ENCODE measurements at regions not wholly inside any gene's neighbourhood (a gene's known extent, or its start where the extent isn't known, plus 50 kb on each side); places are given as distances from the start of the nearest gene placed in this dataset.

GRCh38 chr5:163622799-163623198, 117.4 kb downstream of the MAT2B start:
- DNase-seq (ENCODE audit: low spot score), result no peak

- no peak for DNase-seq (ENCODE audit: low spot score)
These were observed 118.1 kb downstream of the MAT2B start for GRCh38 chr5:163623524-163623923.

GRCh38 chr5:163623986-163624385, 118.6 kb downstream of the MAT2B start:
- no peak for DNase-seq (ENCODE audit: low spot score)

- no peak for DNase-seq (ENCODE audit: low spot score)
These were observed 119.0 kb downstream of the MAT2B start for GRCh38 chr5:163624431-163624830.

- no peak for DNase-seq (ENCODE audit: low spot score)
These were observed 121.5 kb downstream of the MAT2B start for GRCh38 chr5:163626904-163627434.

- DNase-seq (ENCODE audit: low spot score), result no peak
These were observed 126.4 kb downstream of the MAT2B start for GRCh38 chr5:163631856-163632255.

- DNase-seq (ENCODE audit: low spot score), result no peak
These were observed 128.6 kb downstream of the MAT2B start for GRCh38 chr5:163633926-163634460.

- DNase-seq (ENCODE audit: low spot score), result no peak
These were observed 130.2 kb downstream of the MAT2B start for GRCh38 chr5:163635631-163636030.

- no peak for DNase-seq (ENCODE audit: low spot score)
These were observed 137.5 kb downstream of the MAT2B start for GRCh38 chr5:163642904-163643303.

GRCh38 chr5:163645421-163646416, 140.3 kb downstream of the MAT2B start:
- DNase-seq (ENCODE audit: low spot score), result no peak

- DNase-seq (ENCODE audit: low spot score), result no peak
These were observed 144.1 kb downstream of the MAT2B start for GRCh38 chr5:163649514-163649913.

- DNase-seq (ENCODE audit: low spot score), result no peak
These were observed 148.1 kb downstream of the MAT2B start for GRCh38 chr5:163653526-163653925.

- no peak for DNase-seq (ENCODE audit: low spot score)
These were observed 153.5 kb downstream of the MAT2B start for GRCh38 chr5:163658702-163659567.

- no peak for DNase-seq (ENCODE audit: low spot score)
These were observed 154.1 kb downstream of the MAT2B start for GRCh38 chr5:163659568-163659902.

- no peak for DNase-seq (ENCODE audit: low spot score)
These were observed 155.1 kb downstream of the MAT2B start for GRCh38 chr5:163660486-163660885.

GRCh38 chr5:163661360-163661759, 155.9 kb downstream of the MAT2B start:
- DNase-seq (ENCODE audit: low spot score), result no peak

GRCh38 chr5:163670036-163670435, 164.6 kb downstream of the MAT2B start:
- no peak for DNase-seq (ENCODE audit: low spot score)

- no peak for DNase-seq (ENCODE audit: low spot score)
These were observed 171.7 kb downstream of the MAT2B start for GRCh38 chr5:163677092-163677491.

- DNase-seq (ENCODE audit: low spot score), result no peak
These were observed 176.8 kb downstream of the MAT2B start for GRCh38 chr5:163682234-163682633.

GRCh38 chr5:163687414-163687813, 182.0 kb downstream of the MAT2B start:
- no peak for DNase-seq (ENCODE audit: low spot score)

- DNase-seq (ENCODE audit: low spot score), result no peak
These were observed 186.7 kb downstream of the MAT2B start for GRCh38 chr5:163692091-163692490.

GRCh38 chr5:163695830-163696578, 190.6 kb downstream of the MAT2B start:
- peak; percentile 54 for DNase-seq (ENCODE audit: low spot score)

All from COLO829 (cell line).